Stimulated activated CD4-positive, alpha-beta T cell treated with anti-CD3 and anti-CD28 coated beads, Interleukin-1b, Interleukin-23, amount 100 ng/mL, for 4 hours (primary cell): ENCODE measurements at regions not wholly inside any gene's neighbourhood (a gene's known extent, or its start where the extent isn't known, plus 50 kb on each side); places are given as distances from the start of the nearest gene placed in this dataset.
"Not testable (repeated sequence)": the region's sequence is repeated elsewhere in the genome, so short reads cannot be mapped to it uniquely, and the experiment has no call there.

Experiments
- DNase-seq, 2 donors: peaks; one replicate each; pipeline ENCODE4 v3.0.0-alpha.2; 2020; ENCODE audit warnings: low read depth in 2 of 2

GRCh38 chr5:89662499-89662898 is 747.1 kb downstream of the CETN3 start:
- DNase-seq = no peak

GRCh38 chr5:89638871-89639270 is 755.9 kb upstream of the MEF2C start:
- no peak for DNase-seq

- DNase-seq = not testable (repeated sequence)
Observed at GRCh38 chr5:89634176-89634575, 751.2 kb upstream of the MEF2C start.

- not testable (repeated sequence) for DNase-seq
Observed at GRCh38 chr5:89630064-89630463, 747.1 kb upstream of the MEF2C start.

GRCh38 chr5:89628876-89629635 is 746.1 kb upstream of the MEF2C start:
- no peak for DNase-seq

GRCh38 chr5:89615839-89616518 is 733.0 kb upstream of the MEF2C start:
- no peak for DNase-seq

- DNase-seq = no peak
Observed at GRCh38 chr5:89613222-89613956, 730.4 kb upstream of the MEF2C start.

- no peak for DNase-seq
Observed at GRCh38 chr5:89606939-89607534, 724.1 kb upstream of the MEF2C start.

GRCh38 chr5:89604342-89604741 is 721.4 kb upstream of the MEF2C start:
- DNase-seq = no peak

- DNase-seq = no peak
Observed at GRCh38 chr5:89601880-89602279, 718.9 kb upstream of the MEF2C start.

- DNase-seq = no peak
Observed at GRCh38 chr5:89597878-89598277, 714.9 kb upstream of the MEF2C start.

GRCh38 chr5:89596821-89597220 is 713.8 kb upstream of the MEF2C start:
- DNase-seq = no peak

- DNase-seq = no peak
Observed at GRCh38 chr5:89595056-89595455, 712.1 kb upstream of the MEF2C start.

GRCh38 chr5:89584339-89584956 is 701.5 kb upstream of the MEF2C start:
- no peak for DNase-seq

- no peak for DNase-seq
Observed at GRCh38 chr5:89583534-89583933, 700.5 kb upstream of the MEF2C start.

GRCh38 chr5:89582768-89583339 is 699.9 kb upstream of the MEF2C start:
- DNase-seq = no peak

GRCh38 chr5:89580976-89581375 is 698.0 kb upstream of the MEF2C start:
- DNase-seq = no peak

GRCh38 chr5:89575319-89575718 is 692.3 kb upstream of the MEF2C start:
- DNase-seq = no peak

- no peak for DNase-seq
Observed at GRCh38 chr5:89573345-89573744, 690.4 kb upstream of the MEF2C start.

GRCh38 chr5:89572696-89573095 is 689.7 kb upstream of the MEF2C start:
- no peak for DNase-seq

- no peak for DNase-seq
Observed at GRCh38 chr5:89570557-89570956, 687.6 kb upstream of the MEF2C start.

GRCh38 chr5:89566340-89566739 is 683.4 kb upstream of the MEF2C start:
- no peak for DNase-seq
